ENCODE measurements at regions not wholly inside any gene's neighbourhood (a gene's known extent, or its start where the extent isn't known, plus 50 kb on each side); places are given as distances from the start of the nearest gene placed in this dataset.

DNA sequence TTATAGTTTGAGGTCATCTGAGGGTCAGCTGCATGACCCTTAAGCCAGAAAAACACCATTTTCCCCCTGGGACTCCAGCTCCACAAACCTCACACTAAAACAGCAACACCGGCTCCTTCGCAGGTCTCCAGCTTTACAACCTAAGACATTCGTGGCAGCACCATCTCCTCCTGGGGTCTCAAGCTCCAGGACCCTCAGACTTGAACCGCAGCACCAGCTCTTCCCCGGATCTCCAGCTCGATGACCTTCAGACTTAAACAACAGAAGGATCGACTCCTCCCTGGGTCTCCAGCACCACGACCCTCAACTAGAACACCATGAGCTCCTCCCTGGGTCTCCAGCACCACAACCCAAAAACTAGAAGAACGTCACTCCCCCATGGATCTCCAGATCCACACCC, 233.7 kb upstream of the CNTN6 start:
- TF ChIP-seq, protein P1, sequence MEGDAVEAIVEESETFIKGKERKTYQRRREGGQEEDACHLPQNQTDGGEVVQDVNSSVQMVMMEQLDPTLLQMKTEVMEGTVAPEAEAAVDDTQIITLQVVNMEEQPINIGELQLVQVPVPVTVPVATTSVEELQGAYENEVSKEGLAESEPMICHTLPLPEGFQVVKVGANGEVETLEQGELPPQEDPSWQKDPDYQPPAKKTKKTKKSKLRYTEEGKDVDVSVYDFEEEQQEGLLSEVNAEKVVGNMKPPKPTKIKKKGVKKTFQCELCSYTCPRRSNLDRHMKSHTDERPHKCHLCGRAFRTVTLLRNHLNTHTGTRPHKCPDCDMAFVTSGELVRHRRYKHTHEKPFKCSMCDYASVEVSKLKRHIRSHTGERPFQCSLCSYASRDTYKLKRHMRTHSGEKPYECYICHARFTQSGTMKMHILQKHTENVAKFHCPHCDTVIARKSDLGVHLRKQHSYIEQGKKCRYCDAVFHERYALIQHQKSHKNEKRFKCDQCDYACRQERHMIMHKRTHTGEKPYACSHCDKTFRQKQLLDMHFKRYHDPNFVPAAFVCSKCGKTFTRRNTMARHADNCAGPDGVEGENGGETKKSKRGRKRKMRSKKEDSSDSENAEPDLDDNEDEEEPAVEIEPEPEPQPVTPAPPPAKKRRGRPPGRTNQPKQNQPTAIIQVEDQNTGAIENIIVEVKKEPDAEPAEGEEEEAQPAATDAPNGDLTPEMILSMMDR (IDR thresholded peaks at IDR 0.05; ENCODE audit: low read depth, low read length) = no peak
- H3K4me3 ChIP-seq (ENCODE audit: low read depth, low read length) = no peak overlapping the region

DNA sequence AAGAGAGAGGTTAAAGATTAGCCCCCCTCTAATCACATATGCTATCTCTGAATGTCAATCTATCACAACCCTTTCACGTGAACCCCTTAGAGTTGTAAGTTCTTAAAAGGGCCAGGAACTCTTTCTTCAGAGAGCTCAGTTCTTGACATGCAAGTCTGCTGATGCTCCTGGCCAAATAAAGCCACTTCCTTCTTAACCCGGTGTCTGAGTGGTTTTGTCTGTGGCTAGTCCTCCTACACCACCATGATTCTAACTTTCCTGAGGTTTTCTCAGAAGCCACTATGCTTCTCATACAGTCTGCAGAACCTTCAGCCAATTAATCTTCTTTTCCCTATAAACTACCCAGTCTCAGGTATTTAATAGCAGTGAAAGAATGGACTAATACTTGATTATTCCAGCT, 231.1 kb upstream of the CNTN6 start:
- TF ChIP-seq, protein P1 (IDR thresholded peaks at IDR 0.05; ENCODE audit: low read depth, low read length) = no peak
- H3K4me3 ChIP-seq (ENCODE audit: low read depth, low read length) = no peak overlapping the region

DNA sequence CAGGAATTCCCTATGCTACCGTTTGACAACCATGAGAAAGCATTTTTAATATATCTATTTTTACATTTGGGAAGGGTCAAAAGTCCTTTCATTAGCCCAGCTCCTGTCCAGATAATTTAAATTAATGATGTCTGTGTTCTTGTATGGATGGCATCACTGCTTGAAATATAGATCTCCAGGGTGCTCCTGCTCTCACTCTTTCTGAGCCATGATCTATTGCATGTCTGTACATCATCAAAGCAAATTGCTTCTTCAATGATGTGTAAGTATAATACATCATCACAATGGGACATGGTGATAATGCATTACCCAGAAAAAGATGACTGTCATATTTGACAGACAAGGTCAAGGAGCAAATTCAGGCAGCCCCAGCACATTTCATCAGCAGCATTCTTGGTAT, 223.6 kb upstream of the CNTN6 start:
- no peak overlapping the region for H3K4me3 ChIP-seq (ENCODE audit: low read depth, low read length)
- TF ChIP-seq, protein P1 (IDR thresholded peaks at IDR 0.05; ENCODE audit: low read depth, low read length) = no peak

DNA sequence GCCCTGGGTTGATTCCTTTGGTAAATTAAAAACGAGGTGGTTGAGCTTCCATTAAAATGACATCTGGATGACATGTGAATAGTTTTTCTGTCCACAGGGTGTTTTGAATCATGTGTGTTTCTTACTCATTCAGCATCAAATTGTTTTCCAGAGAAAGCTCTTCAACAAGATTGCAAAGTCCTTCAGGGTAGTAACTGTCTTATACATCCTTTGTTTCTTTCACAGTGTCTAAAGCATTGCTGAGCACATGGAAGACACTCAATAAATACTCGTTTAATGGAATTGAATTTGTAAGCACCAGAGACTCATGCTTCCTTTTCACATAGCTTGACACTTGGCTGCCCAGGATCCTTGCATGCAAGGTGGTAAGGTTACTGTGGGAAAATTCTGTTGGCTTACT, 223.1 kb upstream of the CNTN6 start:
- no peak overlapping the region for H3K4me3 ChIP-seq (ENCODE audit: low read depth, low read length)
- TF ChIP-seq, protein P1 (IDR thresholded peaks at IDR 0.05; ENCODE audit: low read depth, low read length) = no peak

DNA sequence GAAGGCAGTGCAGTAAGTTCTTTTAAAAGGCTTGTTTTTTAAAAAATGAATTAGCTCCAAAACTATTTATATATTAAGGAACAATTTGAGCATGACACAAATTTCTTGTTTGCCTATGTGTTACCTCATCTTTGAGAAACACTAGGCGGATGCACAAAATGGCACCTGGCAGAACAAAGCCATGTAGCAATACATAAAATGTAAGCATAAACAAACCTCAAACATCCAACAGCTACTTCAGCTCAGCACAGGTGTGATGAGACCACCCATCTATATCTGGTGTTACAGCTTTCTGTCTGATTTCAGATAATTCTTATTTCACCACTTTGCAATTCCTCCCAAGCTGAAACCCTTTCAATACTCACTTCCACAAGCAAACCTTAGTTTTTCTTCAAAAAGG, 221.2 kb upstream of the CNTN6 start:
- H3K4me3 ChIP-seq (ENCODE audit: low read depth, low read length) = no peak overlapping the region
- TF ChIP-seq, protein P1 (IDR thresholded peaks at IDR 0.05; ENCODE audit: low read depth, low read length) = no peak

DNA sequence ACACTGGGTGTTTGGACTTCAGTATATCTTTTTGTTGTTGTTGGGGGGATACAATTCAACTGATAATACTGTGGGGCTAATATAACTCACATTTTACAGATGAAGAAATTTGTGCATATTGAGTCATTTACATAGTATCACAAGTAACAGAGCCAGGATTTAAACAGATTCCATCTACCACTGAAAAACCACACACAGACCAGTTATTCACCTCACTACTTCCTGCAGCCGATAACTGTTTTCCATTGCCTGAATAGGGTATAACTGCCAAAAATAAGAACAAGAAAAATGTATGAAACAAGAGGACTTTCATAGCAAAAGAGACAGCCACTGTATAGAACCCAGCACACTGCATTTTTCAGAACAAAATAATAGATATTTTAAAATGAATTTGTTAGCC, 215.8 kb upstream of the CNTN6 start:
- TF ChIP-seq, protein P1 (IDR thresholded peaks at IDR 0.05; ENCODE audit: low read depth, low read length) = no peak
- H3K4me3 ChIP-seq (ENCODE audit: low read depth, low read length) = no peak overlapping the region

DNA sequence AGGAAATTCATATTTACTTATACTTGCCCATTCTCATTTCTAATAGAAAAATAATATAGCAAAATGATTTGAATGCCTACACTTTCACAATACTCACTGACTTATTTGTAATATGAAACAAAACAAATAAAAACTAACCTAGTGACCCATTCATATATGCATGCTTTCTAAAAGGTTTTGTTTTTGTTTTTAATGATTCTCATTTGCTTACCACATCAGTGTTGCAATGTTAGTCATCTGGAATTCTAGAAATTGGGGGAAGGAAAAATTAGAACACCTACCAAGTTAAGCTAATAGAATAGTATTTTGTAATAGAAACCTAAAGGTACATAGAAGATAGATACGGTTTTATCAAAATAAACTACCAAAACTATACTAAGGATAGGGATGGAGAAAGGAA, 214.1 kb upstream of the CNTN6 start:
- no peak overlapping the region for H3K4me3 ChIP-seq (ENCODE audit: low read depth, low read length)
- TF ChIP-seq, protein P1 (IDR thresholded peaks at IDR 0.05; ENCODE audit: low read depth, low read length) = no peak
